Endodermal cell (in vitro differentiated cells): ENCODE measurements at regions not wholly inside any gene's neighbourhood (a gene's known extent, or its start where the extent isn't known, plus 50 kb on each side); places are given as distances from the start of the nearest gene placed in this dataset.

Experiments used
- DNase-seq: peaks from one replicate; pipeline ENCODE4 v3.0.0-alpha.2; 2017
- H3K27ac ChIP-seq: 2 replicates; pipeline ENCODE4 v1.5.1; 2013; ENCODE audit warnings: mild to moderate bottlenecking, low read depth, low read length, moderate library complexity
- H3K27me3 ChIP-seq: 2 replicates; pipeline ENCODE4 v1.6.1; 2013; ENCODE audit warnings: mild to moderate bottlenecking, low read length, moderate library complexity; ENCODE audit not compliant: insufficient read depth, control insufficient read depth, poor library complexity, severe bottlenecking
- H3K36me3 ChIP-seq: 2 replicates; pipeline ENCODE4 v1.7.0; 2013; ENCODE audit warnings: mild to moderate bottlenecking, low read length, moderate library complexity; ENCODE audit not compliant: control insufficient read depth, insufficient read depth
- H3K4me1 ChIP-seq: one replicate; pipeline ENCODE4 v1.7.0; 2013; ENCODE audit warnings: low read length; ENCODE audit not compliant: control insufficient read depth, insufficient read depth
- H3K4me3 ChIP-seq: 2 replicates; pipeline ENCODE4 v1.5.1; 2013; ENCODE audit warnings: mild to moderate bottlenecking, low read length, moderate library complexity
- H3K9ac ChIP-seq: 2 replicates; pipeline ENCODE4 v1.6.1; 2013; ENCODE audit warnings: mild to moderate bottlenecking, low read length, moderate library complexity; ENCODE audit not compliant: poor library complexity, severe bottlenecking; ENCODE audit errors: extremely low read depth
- H3K9me3 ChIP-seq: 2 replicates; pipeline ENCODE4 v1.6.1; 2013; ENCODE audit warnings: mild to moderate bottlenecking, low read length, moderate library complexity; ENCODE audit not compliant: control insufficient read depth
- H3K27ac Mint-ChIP-seq: 2 replicates; pipeline ENCODE4 v1.8.0; 2020; ENCODE audit warnings: mixed read lengths
- H3K27me3 Mint-ChIP-seq: 2 replicates; pipeline ENCODE4 v1.8.0; 2021; ENCODE audit warnings: mild to moderate bottlenecking, mixed read lengths; ENCODE audit not compliant: insufficient read depth
- H3K36me3 Mint-ChIP-seq: 2 replicates; pipeline ENCODE4 v1.8.0; 2020; ENCODE audit warnings: low read depth, mixed read lengths
- H3K4me1 Mint-ChIP-seq: 2 replicates; pipeline ENCODE4 v1.8.0; 2020; ENCODE audit warnings: mixed read lengths
- H3K4me3 Mint-ChIP-seq: 2 replicates; pipeline ENCODE4 v1.8.0; 2020; ENCODE audit warnings: mild to moderate bottlenecking, moderate library complexity, mixed read lengths
- H3K9me3 Mint-ChIP-seq: 2 replicates; pipeline ENCODE4 v1.8.0; 2020; ENCODE audit warnings: mild to moderate bottlenecking, mixed read lengths
- CTCF ChIP-seq: fragments of 200-600 bp; sonication (generic); conservative IDR thresholded peaks from 2 replicates; pipeline ENCODE4 v1.5.0; 2021; ENCODE audit warnings: antibody characterized with exemption, mild to moderate bottlenecking
- WGBS, 2 experiments: methylation state at CpG; one replicate each; pipeline versions ENCODE4 v1.1.5 to v1.1.7; 2013; ENCODE audit warnings: missing lambda C conversion rate in 2 of 2, mixed read lengths in 1 of 2; ENCODE audit not compliant: insufficient coverage in 1 of 2, insufficient read length in 1 of 2; 5-methylcytosine and 5-hydroxymethylcytosine counted together

- Histone ChIP-seq H3K4me3 (no peak overlapping the region), H3K9me3 (no peaks in the 10 kb centered on the region), H3K4me1 (no peaks in the 10 kb centered on the region), H3K27ac (no peak overlapping the region), H3K36me3 (no peaks in the 10 kb centered on the region), H3K27me3 (no peaks in the 10 kb centered on the region), H3K9ac (no peak overlapping the region)
- H3K9me3 Mint-ChIP-seq, result no peaks in the 10 kb centered on the region
- H3K27me3 Mint-ChIP-seq, result peaks cover 2% of the 10 kb centered on the region
- 0 to 4% methylated on average over 3 to 9 of the region's 9 CpGs for WGBS, 2 experiments
- DNase-seq, result peak; percentile 92
- H3K4me3 Mint-ChIP-seq, result no peak overlapping the region
- H3K27ac Mint-ChIP-seq, result no peak overlapping the region
- no peaks in the 10 kb centered on the region for H3K36me3 Mint-ChIP-seq
- H3K4me1 Mint-ChIP-seq, result no peaks in the 10 kb centered on the region
- TF ChIP-seq CTCF, result peak; percentile 97
Observed at GRCh38 chr9:18255158-18255629, 218.8 kb upstream of the ADAMTSL1 start.

- 86 to 94% methylated on average over 3 to 4 of the region's 4 CpGs for WGBS, 2 experiments
- H3K4me3 ChIP-seq, result no peak overlapping the region
- no peak overlapping the region for H3K27ac Mint-ChIP-seq
Observed at GRCh38 chr9:18255747-18256146, 218.2 kb upstream of the ADAMTSL1 start.

GRCh38 chr9:18256568-18256967, 217.4 kb upstream of the ADAMTSL1 start:
- Histone ChIP-seq H3K4me3 (no peak overlapping the region), H3K9ac (no peak overlapping the region), H3K36me3 (no peaks in the 10 kb centered on the region), H3K4me1 (peaks cover 5% of the 10 kb centered on the region), H3K27me3 (no peaks in the 10 kb centered on the region), H3K27ac (no peak overlapping the region), H3K9me3 (no peaks in the 10 kb centered on the region)
- H3K4me1 Mint-ChIP-seq, result peaks cover 11% of the 10 kb centered on the region
- no peaks in the 10 kb centered on the region for H3K36me3 Mint-ChIP-seq
- no peak for TF ChIP-seq CTCF
- 60 to 87% methylated on average over 2 to 3 of the region's 3 CpGs for WGBS, 2 experiments
- DNase-seq, result no peak
- no peak overlapping the region for H3K4me3 Mint-ChIP-seq
- no peaks in the 10 kb centered on the region for H3K9me3 Mint-ChIP-seq
- H3K27me3 Mint-ChIP-seq, result peaks cover 2% of the 10 kb centered on the region
- no peak overlapping the region for H3K27ac Mint-ChIP-seq

More at GRCh38 chr9:18255747-18256146, 218.2 kb upstream of the ADAMTSL1 start:
- Histone ChIP-seq H3K4me1 (no peaks in the 10 kb centered on the region), H3K9me3 (no peaks in the 10 kb centered on the region), H3K27ac (no peak overlapping the region), H3K36me3 (no peaks in the 10 kb centered on the region), H3K27me3 (no peaks in the 10 kb centered on the region), H3K9ac (no peak overlapping the region)
- peaks cover 3% of the 10 kb centered on the region for H3K4me1 Mint-ChIP-seq
- DNase-seq, result no peak
- H3K27me3 Mint-ChIP-seq, result peaks cover 2% of the 10 kb centered on the region
- H3K4me3 Mint-ChIP-seq, result no peak overlapping the region
- no peaks in the 10 kb centered on the region for H3K9me3 Mint-ChIP-seq
- H3K36me3 Mint-ChIP-seq, result no peaks in the 10 kb centered on the region
- TF ChIP-seq CTCF, result no peak
